ENCODE measurements at regions not wholly inside any gene's neighbourhood (a gene's known extent, or its start where the extent isn't known, plus 50 kb on each side); places are given as distances from the start of the nearest gene placed in this dataset.

DNA sequence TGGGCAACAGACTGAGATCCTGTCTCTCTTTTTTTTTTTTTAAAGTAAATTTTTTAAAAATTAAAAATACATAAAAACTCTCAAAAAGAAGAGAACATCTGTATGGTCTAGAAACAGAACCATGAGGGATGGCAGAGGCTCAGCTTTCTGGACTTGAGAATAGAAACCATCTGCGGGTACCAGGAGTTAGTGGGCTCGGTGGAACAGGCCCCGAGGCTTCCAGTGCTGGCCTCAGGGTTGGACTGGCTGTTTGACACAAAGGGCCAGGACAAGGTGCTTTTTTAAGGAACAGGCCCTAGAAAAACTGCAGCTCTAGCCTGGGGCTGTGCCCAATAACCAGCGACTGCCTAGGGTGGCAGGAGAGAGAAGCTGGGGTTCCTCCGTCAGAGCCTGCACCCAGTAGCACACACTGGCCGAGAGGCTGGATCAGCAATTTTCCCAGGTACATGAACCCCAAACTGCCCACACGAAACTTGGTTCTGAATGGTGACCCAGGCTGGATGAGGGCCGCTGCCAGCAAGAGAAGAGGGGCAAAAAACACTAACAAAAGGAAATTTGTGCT lies 131.0 kb upstream of the OLIG3 start:
- no peak overlapping the region for H3K4ac ChIP-seq (ENCODE audit: low read depth, low read length)
- no peak overlapping the region for H3K27ac ChIP-seq (ENCODE audit: insufficient read depth, low read length)
- ATAC-seq (ENCODE audit: low read depth) (no peak), DNase-seq (no peak)
- H2AK9ac ChIP-seq (replicated peaks; ENCODE audit: low read depth, low read length, poor library complexity) = no peak overlapping the region
- ChIA-PET POLR2A (ENCODE audit: unreplicated experiment) (no interaction called here), CTCF (no interaction called here)
- H4K91ac ChIP-seq (ENCODE audit: insufficient read depth, low read depth, low read length) = no peak overlapping the region
- no peak overlapping the region for H3K56ac ChIP-seq (ENCODE audit: extremely low read depth, insufficient read depth, low read length)
- intact Hi-C loops (cut with micrococcal nuclease) = no loop called here
- in situ Hi-C loops (cut with MboI; ENCODE audit: low sequenced_read_pairs) = no loop called here
- H3K18ac ChIP-seq (ENCODE audit: low read depth, low read length) = no peak overlapping the region
- no peaks in the 10 kb centered on the region for H3K9me1 ChIP-seq (ENCODE audit: insufficient read depth, low read length)
- no peak overlapping the region for H2AFZ ChIP-seq (replicated peaks; ENCODE audit: low read length, poor library complexity)
- H3K27me3 ChIP-seq (ENCODE audit: control insufficient read depth, insufficient read depth, low read length) = peaks cover 5% of the 10 kb centered on the region
- H3K14ac ChIP-seq (replicated peaks; ENCODE audit: low read depth, low read length) = no peak overlapping the region
- H3K4me3 ChIP-seq (ENCODE audit: insufficient read depth, low read depth, low read length) = no peak overlapping the region
- TF ChIP-seq RAD21 (IDR thresholded peaks at IDR 0.05; ENCODE audit: low read length) (no peak), CTCF (conservative IDR thresholded peaks at IDR 0.05; ENCODE audit: low read depth, low read length) (no peak), CEBPB (IDR thresholded peaks at IDR 0.05; ENCODE audit: low read depth, low read length) (no peak), NFE2L2 (IDR thresholded peaks at IDR 0.05; ENCODE audit: low read depth, low read length) (no peak), CHD1 (IDR thresholded peaks at IDR 0.05; ENCODE audit: low read depth, low read length) (no peak), MAFK (IDR thresholded peaks at IDR 0.05; ENCODE audit: low read depth, low read length) (no peak), RFX5 (IDR thresholded peaks at IDR 0.05; ENCODE audit: low read depth, low read length) (no peak)
- TF ChIP-seq, protein P1, sequence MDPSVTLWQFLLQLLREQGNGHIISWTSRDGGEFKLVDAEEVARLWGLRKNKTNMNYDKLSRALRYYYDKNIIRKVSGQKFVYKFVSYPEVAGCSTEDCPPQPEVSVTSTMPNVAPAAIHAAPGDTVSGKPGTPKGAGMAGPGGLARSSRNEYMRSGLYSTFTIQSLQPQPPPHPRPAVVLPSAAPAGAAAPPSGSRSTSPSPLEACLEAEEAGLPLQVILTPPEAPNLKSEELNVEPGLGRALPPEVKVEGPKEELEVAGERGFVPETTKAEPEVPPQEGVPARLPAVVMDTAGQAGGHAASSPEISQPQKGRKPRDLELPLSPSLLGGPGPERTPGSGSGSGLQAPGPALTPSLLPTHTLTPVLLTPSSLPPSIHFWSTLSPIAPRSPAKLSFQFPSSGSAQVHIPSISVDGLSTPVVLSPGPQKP (IDR thresholded peaks at IDR 0.05; ENCODE audit: borderline replicate concordance, low read depth, low read length) = no peak
- TF ChIP-seq, protein P2, sequence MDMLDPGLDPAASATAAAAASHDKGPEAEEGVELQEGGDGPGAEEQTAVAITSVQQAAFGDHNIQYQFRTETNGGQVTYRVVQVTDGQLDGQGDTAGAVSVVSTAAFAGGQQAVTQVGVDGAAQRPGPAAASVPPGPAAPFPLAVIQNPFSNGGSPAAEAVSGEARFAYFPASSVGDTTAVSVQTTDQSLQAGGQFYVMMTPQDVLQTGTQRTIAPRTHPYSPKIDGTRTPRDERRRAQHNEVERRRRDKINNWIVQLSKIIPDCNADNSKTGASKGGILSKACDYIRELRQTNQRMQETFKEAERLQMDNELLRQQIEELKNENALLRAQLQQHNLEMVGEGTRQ (IDR thresholded peaks at IDR 0.05; ENCODE audit: low read depth, low read length) = no peak
- H3K79me1 ChIP-seq (ENCODE audit: low read depth in 1 of 2, low read length in 2 of 2) = no peaks in the 10 kb centered on the region
- H4K8ac ChIP-seq (ENCODE audit: low read depth in 2 of 2, low read length in 2 of 2) = no peak overlapping the region
- H2BK15ac ChIP-seq (ENCODE audit: low read depth, low read length) = no peak overlapping the region
- no peaks in the 10 kb centered on the region for H3K36me3 ChIP-seq (ENCODE audit: control insufficient read depth, insufficient read depth, low read length)
- no peak overlapping the region for H3K9ac ChIP-seq (ENCODE audit: low read depth, low read length)
- no peak overlapping the region for H2BK120ac ChIP-seq (ENCODE audit: low read depth, low read length)
- 75% methylated on average over 3 of the region's 8 CpGs; no CpG with 5 or more reads in 1 of the 2 experiments for WGBS, 2 experiments (ENCODE audit: extremely low coverage in 2 of 2, insufficient read length in 1 of 2)
- no peak overlapping the region for H3K23ac ChIP-seq (ENCODE audit: low read depth, low read length)
- no peaks in the 10 kb centered on the region for H4K20me1 ChIP-seq (ENCODE audit: insufficient read depth, low read length)
- no peak overlapping the region for H2AK5ac ChIP-seq (ENCODE audit: low read depth, low read length)
- no peak overlapping the region for H3K4me2 ChIP-seq (ENCODE audit: low read depth, low read length)
- BruUV-seq (replicated peaks) = no TSS peak
- no peak overlapping the region for H4K5ac ChIP-seq (ENCODE audit: low read depth, low read length)
- dilution Hi-C loops (cut with HindIII; ENCODE audit: low sequenced_read_pairs, unreplicated experiment) = no loop called here
- no peaks in the 10 kb centered on the region for H3K4me1 ChIP-seq (ENCODE audit: control insufficient read depth, insufficient read depth, low read length)
- no peak overlapping the region for H2BK20ac ChIP-seq (ENCODE audit: low read depth, low read length)
- H2BK5ac ChIP-seq (ENCODE audit: low read depth, low read length, poor library complexity, severe bottlenecking) = no peak overlapping the region
- H3K9me3 ChIP-seq (ENCODE audit: control insufficient read depth, insufficient read depth, low read length) = no peaks in the 10 kb centered on the region
